Fibroblast of lung (primary cell): ENCODE measurements at regions not wholly inside any gene's neighbourhood (a gene's known extent, or its start where the extent isn't known, plus 50 kb on each side); places are given as distances from the start of the nearest gene placed in this dataset.

Source experiments
- EZH2 ChIP-seq: IDR thresholded peaks from 2 replicates; pipeline ENCODE4 v1.5.1; 2012; ENCODE audit warnings: low read length, control low read depth, mild to moderate bottlenecking; ENCODE audit errors: missing control alignments
- TF ChIP-seq, protein P1 (sequence below), 2 donors: IDR thresholded peaks in 1 of 2; conservative IDR thresholded peaks in 1 of 2; 1 replicate in 1 of 2; 2 replicates in 1 of 2; pipeline ENCODE4 v1.5.1; 2011 to 2012; ENCODE audit warnings: low read length in 2 of 2, control low read depth in 1 of 2, inconsistent platforms in 1 of 2, low read depth in 1 of 2, mild to moderate bottlenecking in 1 of 2

DNA sequence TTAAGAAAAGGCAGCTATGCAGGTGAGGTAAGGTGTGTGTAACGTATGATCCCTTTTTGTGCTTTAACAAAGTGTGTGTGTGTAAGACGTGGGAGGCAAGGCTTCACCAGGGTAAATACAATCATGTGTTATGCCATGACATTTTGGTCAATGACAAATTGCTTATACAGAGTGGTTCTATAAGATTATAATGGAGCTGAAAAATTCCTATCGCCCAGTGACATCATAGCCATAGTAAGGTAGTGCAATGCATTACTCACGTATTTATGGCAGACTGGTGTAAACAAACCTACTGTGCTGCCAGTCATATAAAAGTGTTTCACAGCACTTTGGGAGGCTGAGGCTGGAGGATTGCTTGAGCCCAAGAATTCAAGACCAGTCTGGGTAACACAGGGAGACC, 60.2 kb upstream of the LCTL start:
- TF ChIP-seq, protein P1, sequence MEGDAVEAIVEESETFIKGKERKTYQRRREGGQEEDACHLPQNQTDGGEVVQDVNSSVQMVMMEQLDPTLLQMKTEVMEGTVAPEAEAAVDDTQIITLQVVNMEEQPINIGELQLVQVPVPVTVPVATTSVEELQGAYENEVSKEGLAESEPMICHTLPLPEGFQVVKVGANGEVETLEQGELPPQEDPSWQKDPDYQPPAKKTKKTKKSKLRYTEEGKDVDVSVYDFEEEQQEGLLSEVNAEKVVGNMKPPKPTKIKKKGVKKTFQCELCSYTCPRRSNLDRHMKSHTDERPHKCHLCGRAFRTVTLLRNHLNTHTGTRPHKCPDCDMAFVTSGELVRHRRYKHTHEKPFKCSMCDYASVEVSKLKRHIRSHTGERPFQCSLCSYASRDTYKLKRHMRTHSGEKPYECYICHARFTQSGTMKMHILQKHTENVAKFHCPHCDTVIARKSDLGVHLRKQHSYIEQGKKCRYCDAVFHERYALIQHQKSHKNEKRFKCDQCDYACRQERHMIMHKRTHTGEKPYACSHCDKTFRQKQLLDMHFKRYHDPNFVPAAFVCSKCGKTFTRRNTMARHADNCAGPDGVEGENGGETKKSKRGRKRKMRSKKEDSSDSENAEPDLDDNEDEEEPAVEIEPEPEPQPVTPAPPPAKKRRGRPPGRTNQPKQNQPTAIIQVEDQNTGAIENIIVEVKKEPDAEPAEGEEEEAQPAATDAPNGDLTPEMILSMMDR (conservative IDR thresholded peaks at IDR 0.05 in 1 of 2, IDR thresholded peaks at IDR 0.05 in 1 of 2; ENCODE audit: low read depth in 1 of 2, low read length in 2 of 2): no peak
- no peak for TF ChIP-seq EZH2
